OCI-LY3 (cell line): ENCODE measurements at regions not wholly inside any gene's neighbourhood (a gene's known extent, or its start where the extent isn't known, plus 50 kb on each side); places are given as distances from the start of the nearest gene placed in this dataset.

Experiments
- CTCF ChIP-seq: fragments of 200-600, 300-600 bp; sonication (generic); IDR thresholded peaks from 2 replicates; pipeline ENCODE4 v1.5.1; 2014; ENCODE audit warnings: antibody characterized with exemption, low read length, low read depth
- EZH2phosphoT487 ChIP-seq: fragments of 200-600 bp; shearing (Covaris generic); IDR thresholded peaks from 2 replicates; pipeline ENCODE4 v1.6.1; 2018; ENCODE audit warnings: antibody characterized with exemption, mixed run types, low read depth

- TF ChIP-seq CTCF: no peak
- TF ChIP-seq EZH2phosphoT487: no peak
These were observed 122.1 kb downstream of the NGF start for GRCh38 chr1:115215703-115216521.
